ENCODE measurements at regions not wholly inside any gene's neighbourhood (a gene's known extent, or its start where the extent isn't known, plus 50 kb on each side); places are given as distances from the start of the nearest gene placed in this dataset.

DNA sequence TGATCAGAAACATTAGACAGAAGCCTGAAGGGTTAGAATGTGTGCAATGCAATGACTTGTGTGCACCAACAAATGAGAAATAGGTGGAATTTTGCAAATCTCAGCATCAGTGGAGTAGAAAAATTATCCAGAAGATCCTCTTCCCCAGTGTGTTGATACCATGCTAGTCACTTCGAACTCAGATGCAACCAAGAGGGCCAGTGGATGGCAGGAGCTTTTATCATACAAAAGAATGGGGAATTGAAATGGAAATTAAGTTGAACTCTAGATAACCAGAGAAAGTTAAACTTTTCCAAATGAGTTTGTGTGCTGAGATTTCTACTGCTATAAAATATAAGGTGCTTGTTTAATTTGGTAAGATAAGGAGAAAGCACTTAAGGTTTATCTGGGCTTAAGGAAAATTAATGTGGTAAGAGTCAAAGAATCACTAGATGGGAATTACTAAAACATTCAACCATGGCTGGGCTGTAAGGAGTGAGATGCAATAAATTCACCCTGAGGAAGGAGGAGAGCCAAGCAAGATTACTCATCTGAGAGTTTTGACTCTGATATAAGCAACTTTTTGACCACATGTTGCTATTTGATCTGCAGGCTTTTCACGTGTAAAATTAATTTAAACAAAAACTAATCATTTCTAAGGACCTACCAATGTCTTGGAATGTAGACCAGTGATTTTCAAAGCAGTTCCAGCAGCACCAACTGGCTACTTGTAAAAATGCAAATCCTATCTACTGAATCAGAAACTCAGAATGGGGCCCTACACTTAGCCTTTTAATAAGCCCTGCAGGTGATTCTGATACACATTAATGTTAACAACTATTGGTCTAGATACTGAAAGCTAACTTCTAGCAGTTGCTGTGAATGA is 113.2 kb downstream of the CDC14C start:
- DNase-seq: no peak
- intact Hi-C loops (cut with DNase I): no loop called here
- TF ChIP-seq EP300 (IDR thresholded peaks at IDR 0.05) (no peak), POLR2A (IDR thresholded peaks at IDR 0.05) (no peak), CTCF (IDR thresholded peaks at IDR 0.05) (no peak)
- Histone ChIP-seq H3K4me1 (ENCODE audit: insufficient read depth) (no peaks in the 10 kb centered on the region), H3K27ac (no peak overlapping the region), H3K27me3 (no peaks in the 10 kb centered on the region), H3K9me3 (no peaks in the 10 kb centered on the region), H3K36me3 (no peaks in the 10 kb centered on the region), H3K4me3 (no peak overlapping the region)
- 28 to 36% (median 35%) methylated on average over 2 of the region's 2 CpGs for WGBS, 3 donors

DNA sequence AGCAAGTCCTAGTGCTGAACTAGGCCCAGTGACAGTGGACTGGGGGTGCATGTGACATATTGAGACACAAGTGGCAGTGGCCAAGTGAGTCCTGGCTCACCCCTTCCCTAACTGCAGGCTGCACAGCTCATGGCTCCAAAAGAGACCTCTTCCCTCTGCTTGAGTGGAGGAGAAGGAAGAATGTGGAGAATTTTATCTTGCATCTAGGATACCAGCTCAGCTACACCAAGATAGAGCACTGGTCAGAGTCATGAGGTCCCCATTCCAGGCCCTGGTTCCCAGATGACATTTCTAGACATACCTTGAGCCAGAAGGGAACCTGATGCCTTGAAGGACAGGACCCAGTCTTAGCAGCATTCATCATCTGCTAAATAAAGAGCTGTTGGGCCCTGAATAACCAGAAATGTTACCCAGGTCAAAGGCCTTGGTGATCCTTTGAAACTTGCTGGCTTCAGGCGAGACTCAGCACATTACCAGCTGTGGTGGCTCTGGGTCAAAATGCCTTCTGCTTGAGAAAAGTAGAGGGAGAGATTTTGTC is 114.5 kb downstream of the CDC14C start:
- intact Hi-C loops (cut with DNase I): no loop called here
- Histone ChIP-seq H3K36me3 (no peaks in the 10 kb centered on the region), H3K4me3 (no peak overlapping the region), H3K27ac (no peak overlapping the region), H3K4me1 (ENCODE audit: insufficient read depth) (no peaks in the 10 kb centered on the region), H3K27me3 (no peaks in the 10 kb centered on the region), H3K9me3 (no peaks in the 10 kb centered on the region)
- 84 to 100% (median 93%) methylated on average over 1 of the region's 1 CpG for WGBS, 3 donors
- TF ChIP-seq EP300 (IDR thresholded peaks at IDR 0.05): no peak
- TF ChIP-seq POLR2A (IDR thresholded peaks at IDR 0.05): no peak
- TF ChIP-seq CTCF (IDR thresholded peaks at IDR 0.05): no peak
- no peak for DNase-seq

- Histone ChIP-seq H3K9me3 (no peaks in the 10 kb centered on the region), H3K27ac (no peak overlapping the region), H3K27me3 (no peaks in the 10 kb centered on the region), H3K4me3 (no peak overlapping the region), H3K4me1 (ENCODE audit: insufficient read depth) (no peaks in the 10 kb centered on the region), H3K36me3 (no peaks in the 10 kb centered on the region)
- TF ChIP-seq EP300 (IDR thresholded peaks at IDR 0.05): no peak
- DNase-seq: no peak
- intact Hi-C loops (cut with DNase I): no loop called here
- WGBS, 3 donors: 88 to 99% (median 88%) methylated on average over 3 of the region's 3 CpGs
Measured at GRCh38 chr7:49060743-49061142, 136.4 kb downstream of the CDC14C start.

GRCh38 chr7:49074538-49074937 is 150.2 kb downstream of the CDC14C start:
- intact Hi-C loops (cut with DNase I): no loop called here
- 77 to 83% (median 78%) methylated on average over 2 of the region's 2 CpGs for WGBS, 3 donors
- TF ChIP-seq POLR2A (IDR thresholded peaks at IDR 0.05): no peak
- TF ChIP-seq EP300 (IDR thresholded peaks at IDR 0.05): no peak
- TF ChIP-seq CTCF (IDR thresholded peaks at IDR 0.05): no peak
- H3K36me3 ChIP-seq: no peaks in the 10 kb centered on the region
- no peak overlapping the region for H3K27ac ChIP-seq
- DNase-seq: no peak
- H3K4me3 ChIP-seq: no peak overlapping the region
- H3K4me1 ChIP-seq (ENCODE audit: insufficient read depth): no peaks in the 10 kb centered on the region
- no peaks in the 10 kb centered on the region for H3K27me3 ChIP-seq
- no peaks in the 10 kb centered on the region for H3K9me3 ChIP-seq

- intact Hi-C loops (cut with DNase I): no loop called here
- Histone ChIP-seq H3K27ac (no peak overlapping the region), H3K4me3 (no peak overlapping the region), H3K27me3 (no peaks in the 10 kb centered on the region), H3K36me3 (no peaks in the 10 kb centered on the region), H3K9me3 (no peaks in the 10 kb centered on the region), H3K4me1 (ENCODE audit: insufficient read depth) (no peaks in the 10 kb centered on the region)
- DNase-seq: no peak
- TF ChIP-seq CTCF (IDR thresholded peaks at IDR 0.05) (no peak), EP300 (IDR thresholded peaks at IDR 0.05) (no peak), POLR2A (IDR thresholded peaks at IDR 0.05) (no peak)
- WGBS, 3 donors: 83 to 89% (median 84%) methylated on average over 2 of the region's 2 CpGs
Measured at GRCh38 chr7:49080896-49081475, 156.6 kb downstream of the CDC14C start.
